HCT116 (cell line): ENCODE measurements at regions not wholly inside any gene's neighbourhood (a gene's known extent, or its start where the extent isn't known, plus 50 kb on each side); places are given as distances from the start of the nearest gene placed in this dataset.
"Not testable (repeated sequence)": the region's sequence is repeated elsewhere in the genome, so short reads cannot be mapped to it uniquely, and the experiment has no call there.

Experiments
- ATAC-seq: fragments of 200-7000 bp; cut with Tn5 transposase; 2 replicates; pipeline ENCODE4 v1.9.1; 2020; ENCODE audit warnings: mild to moderate bottlenecking, moderate library complexity
- BruUV-seq: library from RNA; stranded (reverse); fragments of 400-500 nt; replicated peaks from 2 replicates; lab custom pipeline; 2021; lab: Mats Ljungman, UMichigan
- CTCF ChIA-PET: fragments of 300-600 bp; sonication (Branson Sonifier 250); formaldehyde crosslinking; loops from one replicate; lab custom pipeline; 2021; ENCODE audit warnings: antibody characterized with exemption; lab: Charles Lee
- POLR2A ChIA-PET: fragments of 300-600, 350-600 bp; sonication (Branson Sonifier 250); formaldehyde crosslinking; loops from one replicate; lab custom pipeline; 2021; ENCODE audit warnings: antibody characterized with exemption; lab: Charles Lee
- RAD21 ChIA-PET, 2 experiments: fragments of 300-600 bp; sonication (Branson Sonifier 250); formaldehyde crosslinking; loops; one replicate each; lab custom pipeline; 2023; ENCODE audit warnings: low total read pairs in 2 of 2; ENCODE audit not compliant: uncharacterized antibody in 2 of 2, unreplicated experiment in 2 of 2, low non-redundant PET in 1 of 2; lab: Charles Lee
- DNase-seq: peaks from one replicate; pipeline ENCODE4 v3.0.0-alpha.2; 2010; ENCODE audit warnings: low read depth, low spot score
- H2AFZ ChIP-seq: fragments of 200-600 bp; shearing (Covaris generic), sonication (generic); 2 replicates; pipeline ENCODE4 v1.6.1; 2017; ENCODE audit warnings: low read depth, mixed run types, mixed read lengths, antibody characterized with exemption, low read length; ENCODE audit not compliant: poor library complexity, severe bottlenecking
- H3K27ac ChIP-seq: 2 replicates; pipeline ENCODE4 v1.5.1; 2012; ENCODE audit warnings: low read depth, low read length
- H3K27me3 ChIP-seq: fragments of 200-600 bp; sonication (generic); 2 replicates; pipeline ENCODE4 v1.6.1; 2016; ENCODE audit warnings: mixed run types, low read length, mixed read lengths; ENCODE audit not compliant: insufficient read depth
- H3K36me3 ChIP-seq, 2 experiments: fragments of 200-500 bp in 1 of 2; fragments of 200-600 bp in 1 of 2; sonication (Bioruptor generic) in 1 of 2; sonication (generic) in 1 of 2; 2 replicates each; pipeline versions ENCODE4 v1.5.1 to v1.6.1; 2014 to 2016; ENCODE audit warnings: low read length in 2 of 2, inconsistent platforms in 1 of 2, mixed read lengths in 1 of 2, mixed run types in 1 of 2; ENCODE audit not compliant: insufficient read depth in 2 of 2, control insufficient read depth in 1 of 2
- H3K4me1 ChIP-seq, 2 experiments: fragments of 200-600 bp in 1 of 2; sonication (generic) in 1 of 2; 2 replicates each; pipeline versions ENCODE4 v1.5.1 to v1.6.1; 2012 to 2017; ENCODE audit warnings: low read length in 2 of 2, inconsistent platforms in 1 of 2, mild to moderate bottlenecking in 1 of 2, mixed read lengths in 1 of 2, mixed run types in 1 of 2, moderate library complexity in 1 of 2; ENCODE audit not compliant: insufficient read depth in 2 of 2, control insufficient read depth in 1 of 2
- H3K4me2 ChIP-seq: fragments of 200-600 bp; sonication (generic); 2 replicates; pipeline ENCODE4 v1.6.1; 2017; ENCODE audit warnings: mixed run types, low read length, mixed read lengths
- H3K4me3 ChIP-seq, 2 experiments: fragments of 200-600 bp in 1 of 2; sonication (generic) in 1 of 2; replicated peaks in 1 of 2; 2 replicates each; pipeline ENCODE4 v1.5.1; 2011 to 2016; ENCODE audit warnings: low read length in 2 of 2, control low read depth in 1 of 2, low read depth in 1 of 2, mild to moderate bottlenecking in 1 of 2, mixed read lengths in 1 of 2, mixed run types in 1 of 2
- H3K79me2 ChIP-seq: fragments of 200-600 bp; sonication (generic); 2 replicates; pipeline ENCODE4 v1.6.1; 2017; ENCODE audit warnings: mild to moderate bottlenecking, mixed run types, low read length, moderate library complexity, mixed read lengths; ENCODE audit not compliant: insufficient read depth
- H3K9ac ChIP-seq: fragments of 200-600 bp; sonication (generic); 2 replicates; pipeline ENCODE4 v1.6.1; 2016; ENCODE audit warnings: low read length, mixed read lengths
- H3K9me2 ChIP-seq: fragments of 200-600 bp; sonication (generic), shearing (Covaris generic); 2 replicates; pipeline ENCODE4 v1.6.1; 2017; ENCODE audit warnings: mixed run types, mild to moderate bottlenecking, moderate library complexity; ENCODE audit not compliant: insufficient read depth
- H3K9me3 ChIP-seq, 2 experiments: fragments of 200-500 bp in 1 of 2; fragments of 200-600 bp in 1 of 2; sonication (Bioruptor generic) in 1 of 2; sonication (generic) in 1 of 2; 2 replicates each; pipeline ENCODE4 v1.6.1; 2014 to 2017; ENCODE audit warnings: low read length in 2 of 2, mixed read lengths in 2 of 2, inconsistent platforms in 1 of 2, low read depth in 1 of 2, mild to moderate bottlenecking in 1 of 2, mixed run types in 1 of 2, moderate library complexity in 1 of 2; ENCODE audit not compliant: control insufficient read depth in 1 of 2, insufficient read depth in 1 of 2
- H4K20me1 ChIP-seq: fragments of 200-600 bp; sonication (generic), shearing (Covaris generic); 2 replicates; pipeline ENCODE4 v1.6.1; 2017; ENCODE audit warnings: mixed run types, mild to moderate bottlenecking, moderate library complexity; ENCODE audit not compliant: insufficient read depth
- CBX3 ChIP-seq: IDR thresholded peaks from 2 replicates; pipeline ENCODE4 v1.6.1; 2012; ENCODE audit warnings: low read depth
- ELF1 ChIP-seq: IDR thresholded peaks from 2 replicates; pipeline ENCODE4 v1.6.1; 2012; ENCODE audit warnings: low read depth, borderline replicate concordance
- EZH2 ChIP-seq: fragments of 200-600 bp; sonication (generic); IDR thresholded peaks from 2 replicates; pipeline ENCODE4 v1.6.1; 2017; ENCODE audit warnings: antibody characterized with exemption, mixed run types
- POLR2A ChIP-seq: IDR thresholded peaks from 2 replicates; pipeline ENCODE4 v1.7.0; 2011; ENCODE audit warnings: borderline replicate concordance; ENCODE audit not compliant: insufficient read depth, insufficient read length; ENCODE audit errors: extremely low read depth
- RAD21 ChIP-seq: IDR thresholded peaks from 2 replicates; pipeline ENCODE4 v1.6.1; 2012; ENCODE audit warnings: low read depth, mild to moderate bottlenecking
- intact Hi-C: fragments of 100-400 bp; cut with micrococcal nuclease; formaldehyde crosslinking; loops from 2 replicates; pipeline ENCODE4 v1.10.0; 2022
- TF ChIP-seq, protein P1 (sequence below), 3 experiments: fragments of 200-600 bp in 1 of 3; sonication (generic) in 1 of 3; IDR thresholded peaks in 2 of 3; conservative IDR thresholded peaks in 1 of 3; 2 replicates each; pipeline ENCODE4 v1.5.1; 2012 to 2017; ENCODE audit warnings: low read depth in 2 of 3, low read length in 2 of 3, antibody characterized with exemption in 1 of 3, borderline replicate concordance in 1 of 3, control low read depth in 1 of 3, mild to moderate bottlenecking in 1 of 3, mixed read lengths in 1 of 3, mixed run types in 1 of 3, moderate library complexity in 1 of 3; ENCODE audit not compliant: insufficient read depth in 1 of 3

- intact Hi-C loops = loop anchor here (1.0 kb wide), 2 partner anchors 684 to 755 kb away; no protein-coding TSS in a partner anchor
- Histone ChIP-seq H3K27ac (no peak overlapping the region), H3K4me2 (no peak overlapping the region), H3K9me3 (no peaks in the 10 kb centered on the region), H3K27me3 (no peaks in the 10 kb centered on the region), H3K36me3 (no peaks in the 10 kb centered on the region), H3K4me1 (no peaks in the 10 kb centered on the region), H3K79me2 (no peaks in the 10 kb centered on the region), H3K9me2 (no peaks in the 10 kb centered on the region), H3K4me3 (no peak overlapping the region), H3K9ac (no peak overlapping the region), H4K20me1 (no peaks in the 10 kb centered on the region), H2AFZ (peak overlapping the region; percentile 96)
- DNase-seq (peak; percentile 28), ATAC-seq (peak; percentile 58)
- TF ChIP-seq, protein P1, sequence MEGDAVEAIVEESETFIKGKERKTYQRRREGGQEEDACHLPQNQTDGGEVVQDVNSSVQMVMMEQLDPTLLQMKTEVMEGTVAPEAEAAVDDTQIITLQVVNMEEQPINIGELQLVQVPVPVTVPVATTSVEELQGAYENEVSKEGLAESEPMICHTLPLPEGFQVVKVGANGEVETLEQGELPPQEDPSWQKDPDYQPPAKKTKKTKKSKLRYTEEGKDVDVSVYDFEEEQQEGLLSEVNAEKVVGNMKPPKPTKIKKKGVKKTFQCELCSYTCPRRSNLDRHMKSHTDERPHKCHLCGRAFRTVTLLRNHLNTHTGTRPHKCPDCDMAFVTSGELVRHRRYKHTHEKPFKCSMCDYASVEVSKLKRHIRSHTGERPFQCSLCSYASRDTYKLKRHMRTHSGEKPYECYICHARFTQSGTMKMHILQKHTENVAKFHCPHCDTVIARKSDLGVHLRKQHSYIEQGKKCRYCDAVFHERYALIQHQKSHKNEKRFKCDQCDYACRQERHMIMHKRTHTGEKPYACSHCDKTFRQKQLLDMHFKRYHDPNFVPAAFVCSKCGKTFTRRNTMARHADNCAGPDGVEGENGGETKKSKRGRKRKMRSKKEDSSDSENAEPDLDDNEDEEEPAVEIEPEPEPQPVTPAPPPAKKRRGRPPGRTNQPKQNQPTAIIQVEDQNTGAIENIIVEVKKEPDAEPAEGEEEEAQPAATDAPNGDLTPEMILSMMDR (IDR thresholded peaks at IDR 0.05 in 2 of 3, conservative IDR thresholded peaks at IDR 0.05 in 1 of 3; ENCODE audit: borderline replicate concordance in 1 of 3, insufficient read depth in 1 of 3, low read depth in 2 of 3, low read length in 2 of 3) = peak; percentile 48 to 75 (median 58); a peak in 5 of 6 replicates
- peak; percentile 77 for TF ChIP-seq RAD21
- TF ChIP-seq POLR2A = no peak
- ChIA-PET POLR2A (no interaction called here), RAD21 (no interaction called here), CTCF (interaction anchor here (0.9 to 1.6 kb wide), 10 partner anchors 11 to 755 kb away, joined by 3 to 6 read pairs (median 3); no protein-coding TSS in a partner anchor)
- no TSS peak for BruUV-seq
Measured at GRCh38 chr7:124101173-124101768, 68.4 kb upstream of the TMEM229A start.

DNA sequence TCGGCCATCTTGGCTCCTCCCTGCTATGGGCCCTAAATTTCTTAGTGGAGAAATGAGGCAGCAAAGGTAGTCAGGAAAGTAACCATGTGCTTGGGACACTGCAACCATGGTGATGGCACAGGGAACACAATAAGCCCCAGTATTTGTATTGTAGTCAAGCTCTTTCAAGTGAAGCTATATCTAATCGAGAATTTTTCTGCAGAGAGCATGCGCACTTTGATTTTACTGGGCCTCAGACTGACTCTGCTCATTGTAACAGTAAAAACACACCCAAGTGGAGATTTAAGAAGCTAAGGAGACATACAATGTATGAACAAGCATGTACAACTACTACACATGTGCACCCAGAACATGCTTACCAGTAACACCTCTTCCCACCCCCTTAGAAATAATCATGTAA is 67.3 kb upstream of the TMEM229A start:
- no peaks in the 10 kb centered on the region for H3K9me2 ChIP-seq
- CTCF ChIA-PET = interaction anchor here (1.1 to 1.5 kb wide), 3 partner anchors 15 to 756 kb away, joined by 3 to 6 read pairs (median 3); no protein-coding TSS in a partner anchor
- H3K4me2 ChIP-seq = no peak overlapping the region
- H3K36me3 ChIP-seq = no peaks in the 10 kb centered on the region
- TF ChIP-seq CBX3 (no peak), ELF1 (no peak), EZH2 (no peak)
- H3K27ac ChIP-seq = no peak overlapping the region
- RAD21 ChIA-PET = no interaction called here
- H3K79me2 ChIP-seq = no peaks in the 10 kb centered on the region
- no peak for ATAC-seq
- no peaks in the 10 kb centered on the region for H4K20me1 ChIP-seq
- H3K27me3 ChIP-seq = no peaks in the 10 kb centered on the region
- POLR2A ChIA-PET = no interaction called here
- H3K9ac ChIP-seq = no peak overlapping the region
- no peak for DNase-seq
- intact Hi-C loops = no loop called here
- no peaks in the 10 kb centered on the region for H3K4me1 ChIP-seq
- H2AFZ ChIP-seq = no peak overlapping the region
- no peak overlapping the region for H3K4me3 ChIP-seq
- no peaks in the 10 kb centered on the region for H3K9me3 ChIP-seq
- no TSS peak for BruUV-seq

GRCh38 chr7:124099585-124099984 is 66.7 kb upstream of the TMEM229A start:
- H3K27ac ChIP-seq, BruUV-seq, H3K4me2 ChIP-seq, ATAC-seq, H2AFZ ChIP-seq, H3K4me1 ChIP-seq, H4K20me1 ChIP-seq, POLR2A ChIA-PET, H3K36me3 ChIP-seq, H3K9me3 ChIP-seq, intact Hi-C loops, DNase-seq, H3K27me3 ChIP-seq, RAD21 ChIA-PET, H3K9ac ChIP-seq, H3K4me3 ChIP-seq, H3K79me2 ChIP-seq, H3K9me2 ChIP-seq: not testable (repeated sequence)
- CTCF ChIA-PET = interaction anchor here (1.5 kb wide), 1 partner anchor 15 kb away, joined by 3 read pairs; no protein-coding TSS in a partner anchor
